ENCODE measurements at regions not wholly inside any gene's neighbourhood (a gene's known extent, or its start where the extent isn't known, plus 50 kb on each side); places are given as distances from the start of the nearest gene placed in this dataset.

DNA sequence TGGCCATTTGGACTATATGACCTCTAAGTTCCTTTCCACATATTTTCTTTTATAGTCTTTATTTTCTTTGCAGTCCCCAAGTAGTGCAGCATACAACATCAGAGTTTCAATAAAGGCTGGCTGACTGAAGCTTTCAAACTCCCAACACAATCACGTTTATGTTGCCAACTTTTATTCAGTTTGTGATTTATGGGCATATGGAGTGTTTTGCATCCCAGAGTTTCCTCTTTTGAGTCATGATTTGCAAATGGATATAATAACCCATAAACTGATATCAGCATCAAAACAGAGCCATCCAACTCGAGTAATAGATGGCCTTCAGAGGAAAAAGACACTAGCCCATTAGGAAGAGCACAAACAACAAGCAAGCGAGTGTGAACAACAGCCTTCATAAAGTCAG is 414.0 kb downstream of the ELAVL2 start:
- no peak for DNase-seq
- Histone ChIP-seq H2BK5ac (ENCODE audit: low read depth, low read length, poor library complexity, severe bottlenecking) (no peak overlapping the region), H3K18ac (ENCODE audit: low read depth, low read length) (no peak overlapping the region), H4K5ac (ENCODE audit: low read depth, low read length) (no peak overlapping the region), H3K27me3 (ENCODE audit: control insufficient read depth, insufficient read depth, low read length) (no peaks in the 10 kb centered on the region), H3K36me3 (ENCODE audit: control insufficient read depth, insufficient read depth, low read length) (no peaks in the 10 kb centered on the region), H3K27ac (ENCODE audit: insufficient read depth, low read length) (no peak overlapping the region), H4K8ac (ENCODE audit: low read depth in 2 of 2, low read length in 2 of 2) (no peak overlapping the region), H4K20me1 (ENCODE audit: insufficient read depth, low read length) (no peaks in the 10 kb centered on the region), H2BK120ac (ENCODE audit: low read depth, low read length) (no peak overlapping the region), H2BK20ac (ENCODE audit: low read depth, low read length) (no peak overlapping the region), H3K9me3 (ENCODE audit: control insufficient read depth, insufficient read depth, low read length) (no peaks in the 10 kb centered on the region; the same call in 1 of the 2 replicates), H2AFZ (replicated peaks; ENCODE audit: low read length, poor library complexity) (no peak overlapping the region), H3K4ac (ENCODE audit: low read depth, low read length) (no peak overlapping the region), H3K79me1 (ENCODE audit: low read depth in 1 of 2, low read length in 2 of 2) (no peaks in the 10 kb centered on the region), H3K4me1 (ENCODE audit: control insufficient read depth, insufficient read depth, low read length) (no peaks in the 10 kb centered on the region), H3K14ac (replicated peaks; ENCODE audit: low read depth, low read length) (no peak overlapping the region), H4K91ac (ENCODE audit: insufficient read depth, low read depth, low read length) (no peak overlapping the region), H2AK9ac (replicated peaks; ENCODE audit: low read depth, low read length, poor library complexity) (no peak overlapping the region), H3K23ac (ENCODE audit: low read depth, low read length) (no peak overlapping the region), H3K4me2 (ENCODE audit: low read depth, low read length) (no peak overlapping the region), H2BK15ac (ENCODE audit: low read depth, low read length) (no peak overlapping the region), H3K4me3 (ENCODE audit: insufficient read depth, low read depth, low read length) (no peak overlapping the region), H3K9ac (ENCODE audit: low read depth, low read length) (no peak overlapping the region), H3K9me1 (ENCODE audit: insufficient read depth, low read length) (no peaks in the 10 kb centered on the region), H3K56ac (ENCODE audit: extremely low read depth, insufficient read depth, low read length) (no peak overlapping the region), H2AK5ac (ENCODE audit: low read depth, low read length) (no peak overlapping the region)
- TF ChIP-seq CEBPB (IDR thresholded peaks at IDR 0.05; ENCODE audit: low read depth, low read length) (no peak), NFE2L2 (IDR thresholded peaks at IDR 0.05; ENCODE audit: low read depth, low read length) (no peak), BHLHE40 (IDR thresholded peaks at IDR 0.05; ENCODE audit: low read depth, low read length) (no peak), MXI1 (IDR thresholded peaks at IDR 0.05; ENCODE audit: borderline replicate concordance, low read depth, low read length) (no peak)
- TF ChIP-seq, protein P1, sequence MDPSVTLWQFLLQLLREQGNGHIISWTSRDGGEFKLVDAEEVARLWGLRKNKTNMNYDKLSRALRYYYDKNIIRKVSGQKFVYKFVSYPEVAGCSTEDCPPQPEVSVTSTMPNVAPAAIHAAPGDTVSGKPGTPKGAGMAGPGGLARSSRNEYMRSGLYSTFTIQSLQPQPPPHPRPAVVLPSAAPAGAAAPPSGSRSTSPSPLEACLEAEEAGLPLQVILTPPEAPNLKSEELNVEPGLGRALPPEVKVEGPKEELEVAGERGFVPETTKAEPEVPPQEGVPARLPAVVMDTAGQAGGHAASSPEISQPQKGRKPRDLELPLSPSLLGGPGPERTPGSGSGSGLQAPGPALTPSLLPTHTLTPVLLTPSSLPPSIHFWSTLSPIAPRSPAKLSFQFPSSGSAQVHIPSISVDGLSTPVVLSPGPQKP (IDR thresholded peaks at IDR 0.05; ENCODE audit: borderline replicate concordance, low read depth, low read length), result no peak
- intact Hi-C loops (cut with micrococcal nuclease), result no loop called here
- CTCF ChIA-PET, result no interaction called here
- no peak for ATAC-seq (ENCODE audit: low read depth)
- dilution Hi-C loops (cut with HindIII; ENCODE audit: low sequenced_read_pairs, unreplicated experiment), result no loop called here
- POLR2A ChIA-PET (ENCODE audit: unreplicated experiment), result no interaction called here
- in situ Hi-C loops (cut with MboI; ENCODE audit: low sequenced_read_pairs), result no loop called here
- no TSS peak for BruUV-seq (replicated peaks)
- no CpG with 5 or more reads among the region's 3 CpGs for WGBS, 2 experiments (ENCODE audit: extremely low coverage in 2 of 2, insufficient read length in 1 of 2)

Measured in IMR-90 (cell line).